HG03066 (cell line): ENCODE measurements at regions not wholly inside any gene's neighbourhood (a gene's known extent, or its start where the extent isn't known, plus 50 kb on each side); places are given as distances from the start of the nearest gene placed in this dataset.

ENCODE experiments used
- ATAC-seq: cut with Tn5 transposase; IDR thresholded peaks from one replicate; pipeline ENCODE4 v1.9.1; 2021; ENCODE audit warnings: low read depth; ENCODE audit not compliant: unreplicated experiment

- no peak for ATAC-seq
Measured at GRCh38 chr5:142438573-142438972, 113.8 kb upstream of the SPRY4 start.

DNA sequence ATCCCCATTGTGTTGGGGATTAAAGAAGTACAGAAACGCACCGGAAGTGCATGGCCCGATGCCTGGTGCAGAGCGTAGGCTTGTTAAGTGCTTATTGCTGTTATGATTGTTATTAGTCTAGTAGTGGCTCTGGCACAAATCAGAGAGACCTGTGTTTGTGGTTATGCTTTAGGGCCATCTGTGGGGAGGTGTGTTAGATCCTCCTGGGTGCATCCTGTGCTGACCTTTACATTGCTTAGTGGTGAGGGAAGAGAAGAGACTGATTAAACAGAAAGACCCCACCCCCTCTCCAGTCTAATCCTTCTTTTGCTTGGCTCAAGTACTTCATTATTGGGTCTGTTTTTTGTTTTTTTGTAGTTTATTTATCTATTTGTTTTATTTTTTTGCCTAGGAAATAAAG, 112.7 kb upstream of the SPRY4 start:
- ATAC-seq: no peak

DNA sequence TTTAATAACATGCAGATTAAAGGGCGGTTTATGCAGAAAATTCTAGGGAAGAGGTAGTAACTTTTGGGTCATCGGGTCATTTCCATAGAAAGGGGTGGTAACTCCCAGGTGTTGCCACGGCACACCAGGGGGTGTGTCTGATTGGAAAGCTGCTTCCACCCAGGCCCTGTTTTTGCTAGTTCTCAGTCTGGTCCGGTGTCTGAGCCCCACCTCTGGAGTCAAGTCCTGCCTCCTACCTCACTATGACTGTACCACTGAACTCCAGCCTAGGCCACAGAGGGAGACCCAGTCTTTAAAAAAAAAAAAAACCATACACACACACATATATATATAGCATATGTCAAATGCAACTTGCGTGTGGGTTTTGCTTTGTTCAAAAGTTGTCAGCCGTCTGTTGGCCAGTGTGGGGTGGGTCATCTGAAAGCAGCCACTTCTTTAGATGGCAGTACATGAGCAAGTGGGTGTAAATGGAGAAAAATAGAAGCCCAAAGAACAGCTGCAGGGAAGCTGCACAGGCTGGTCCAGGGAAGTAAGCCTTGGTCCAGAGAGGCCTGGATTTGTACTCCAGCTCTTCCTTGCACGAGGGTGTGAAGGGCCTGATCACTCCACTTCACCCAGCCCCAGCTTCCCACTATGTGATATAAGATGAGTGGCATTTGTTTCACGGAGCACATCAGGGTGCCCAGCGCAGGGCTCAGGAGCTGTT, 110.7 kb upstream of the SPRY4 start:
- no peak for ATAC-seq

DNA sequence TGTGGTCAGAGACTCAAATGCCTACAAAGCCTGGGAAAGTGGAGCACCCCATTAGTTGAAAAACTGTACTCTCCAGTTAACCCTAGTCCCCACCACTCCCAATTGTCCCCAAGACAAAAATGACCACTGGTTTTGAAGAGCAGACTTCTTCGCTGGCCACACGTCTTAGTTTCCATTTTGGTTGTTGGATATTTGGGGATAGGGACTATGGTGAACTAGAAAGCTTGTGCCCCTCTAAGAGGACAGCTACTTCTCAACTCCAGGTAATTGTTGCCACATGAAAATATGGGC, 109.4 kb upstream of the SPRY4 start:
- no peak for ATAC-seq

DNA sequence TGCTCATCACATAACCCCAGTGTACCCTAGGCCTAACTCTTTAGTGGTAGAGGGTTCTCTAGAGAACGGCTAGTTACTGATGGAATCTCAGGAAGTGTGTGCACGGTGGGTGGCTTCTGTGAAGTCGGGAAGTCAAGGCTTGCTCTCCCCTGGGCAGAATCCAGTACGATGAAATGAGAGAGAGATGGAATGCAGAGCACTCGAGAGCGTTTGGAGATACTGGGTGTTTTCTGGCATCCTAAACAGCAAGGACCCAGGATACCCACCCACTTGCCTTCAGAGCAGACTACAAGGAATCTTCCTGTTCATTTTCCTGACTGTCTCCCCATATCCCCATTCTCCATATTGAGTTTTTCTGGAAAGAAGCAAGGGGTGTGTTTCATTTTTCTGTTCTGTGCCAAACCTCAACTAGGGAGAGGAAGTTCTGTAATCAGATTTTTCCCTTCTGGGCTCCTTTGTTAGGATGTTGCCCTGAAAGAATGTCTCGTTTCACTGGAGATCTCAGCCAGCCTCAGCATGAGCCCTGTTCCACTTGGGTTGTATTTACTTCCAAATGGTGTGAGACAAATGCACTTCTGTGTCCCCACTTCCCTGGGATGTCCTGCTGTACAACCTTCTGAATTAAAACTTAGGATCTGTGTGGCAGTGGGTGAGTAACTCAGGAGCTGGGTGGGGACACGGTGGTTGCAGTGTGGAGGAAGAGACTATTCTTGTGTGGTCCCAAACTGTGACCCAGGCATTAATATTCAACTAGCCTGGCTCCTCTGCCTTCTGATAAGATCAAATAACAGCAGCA, 108.9 kb upstream of the SPRY4 start:
- ATAC-seq: no peak

DNA sequence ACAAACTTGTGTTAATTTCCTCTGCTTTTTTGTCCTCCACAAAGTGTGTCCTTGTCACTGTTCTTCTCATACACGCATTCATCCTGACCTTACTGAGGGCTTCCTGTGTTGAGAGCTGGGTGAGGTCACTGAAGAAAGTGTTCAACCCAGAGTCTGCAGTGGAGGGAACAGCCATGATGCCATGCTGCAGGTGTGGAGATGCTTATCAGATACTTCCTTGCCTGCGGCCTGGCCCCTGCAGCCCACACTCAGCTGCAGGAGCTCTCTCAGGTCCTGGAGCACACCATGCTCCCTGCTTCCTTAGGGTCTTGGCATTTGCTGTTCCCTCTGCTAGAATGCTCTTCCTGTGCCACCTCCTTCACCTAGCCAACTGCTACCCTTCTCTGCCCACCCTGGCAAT, 108.1 kb upstream of the SPRY4 start:
- ATAC-seq: peak; percentile 25

GRCh38 chr5:142432369-142432863, 107.6 kb upstream of the SPRY4 start:
- peak; percentile 73 for ATAC-seq

DNA sequence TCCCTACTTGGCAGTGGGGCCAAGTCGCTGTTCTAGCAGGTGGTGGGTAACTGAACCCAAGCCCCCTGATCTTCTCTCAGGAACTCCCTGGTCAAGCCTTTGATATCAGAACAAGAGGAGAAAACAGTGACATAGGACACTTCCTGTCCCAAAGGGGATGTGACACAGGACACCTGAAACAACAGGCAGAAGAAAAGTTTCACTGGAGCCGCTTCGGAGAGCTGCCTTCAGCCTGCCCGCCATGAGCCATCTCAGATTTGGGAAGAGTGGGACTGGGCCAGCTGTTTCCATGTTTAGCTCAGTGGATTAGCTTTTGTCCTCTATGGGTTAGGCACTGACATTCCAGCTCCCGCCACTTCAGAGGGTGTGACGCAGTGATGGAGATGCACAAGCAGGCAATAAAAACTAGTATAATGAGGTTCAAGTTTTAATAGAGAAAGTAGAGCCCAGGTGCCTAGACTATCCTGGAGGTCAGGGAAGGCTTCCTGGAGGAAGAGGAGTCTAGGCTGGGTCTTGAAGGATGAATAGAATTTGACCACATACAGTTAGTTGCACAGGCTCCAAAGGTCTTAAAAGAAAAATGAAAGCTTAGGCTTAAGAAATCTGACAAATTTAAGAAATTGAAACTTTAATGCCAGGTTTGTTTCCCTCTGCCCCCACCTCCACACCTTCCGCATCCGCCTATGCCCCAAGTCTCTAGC, 104.1 kb upstream of the SPRY4 start:
- ATAC-seq: no peak

DNA sequence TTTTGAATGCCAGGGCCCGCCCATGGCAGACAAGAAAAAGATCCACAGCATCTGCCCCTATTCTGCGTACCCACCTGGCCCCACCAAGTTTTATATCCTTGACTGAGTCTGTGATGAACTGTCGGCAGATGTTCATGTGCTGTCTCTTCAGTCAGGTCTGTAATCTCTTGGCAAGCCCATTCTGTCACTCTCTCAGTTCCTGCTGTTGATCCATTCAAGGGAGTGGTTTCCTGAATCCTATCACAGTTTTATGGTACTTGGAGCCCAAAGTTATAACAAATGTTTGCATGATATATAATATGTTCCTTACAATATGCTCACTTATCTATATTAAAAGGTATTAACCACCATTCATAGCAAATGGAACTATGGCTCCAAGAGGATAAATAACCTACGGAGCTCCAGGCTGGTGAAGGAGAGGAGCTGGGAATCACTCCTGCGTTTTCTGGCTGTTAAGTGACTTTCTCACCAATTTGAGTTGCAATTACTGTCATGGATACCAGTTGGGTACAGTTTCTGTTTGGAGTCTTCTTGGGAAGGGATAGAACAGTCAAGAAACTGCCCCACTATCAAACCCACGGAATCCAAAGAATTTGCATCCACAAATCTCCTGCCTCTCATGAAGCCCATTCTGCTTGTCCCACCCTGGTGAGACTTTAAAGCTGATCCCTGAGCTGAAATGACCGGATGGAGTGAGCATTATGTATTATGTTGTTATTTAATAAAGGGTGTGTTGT, 103.4 kb upstream of the SPRY4 start:
- no peak for ATAC-seq

- no peak for ATAC-seq
Measured at GRCh38 chr5:142427529-142427928, 102.7 kb upstream of the SPRY4 start.

GRCh38 chr5:142427015-142427364, 102.2 kb upstream of the SPRY4 start:
- ATAC-seq: no peak

DNA sequence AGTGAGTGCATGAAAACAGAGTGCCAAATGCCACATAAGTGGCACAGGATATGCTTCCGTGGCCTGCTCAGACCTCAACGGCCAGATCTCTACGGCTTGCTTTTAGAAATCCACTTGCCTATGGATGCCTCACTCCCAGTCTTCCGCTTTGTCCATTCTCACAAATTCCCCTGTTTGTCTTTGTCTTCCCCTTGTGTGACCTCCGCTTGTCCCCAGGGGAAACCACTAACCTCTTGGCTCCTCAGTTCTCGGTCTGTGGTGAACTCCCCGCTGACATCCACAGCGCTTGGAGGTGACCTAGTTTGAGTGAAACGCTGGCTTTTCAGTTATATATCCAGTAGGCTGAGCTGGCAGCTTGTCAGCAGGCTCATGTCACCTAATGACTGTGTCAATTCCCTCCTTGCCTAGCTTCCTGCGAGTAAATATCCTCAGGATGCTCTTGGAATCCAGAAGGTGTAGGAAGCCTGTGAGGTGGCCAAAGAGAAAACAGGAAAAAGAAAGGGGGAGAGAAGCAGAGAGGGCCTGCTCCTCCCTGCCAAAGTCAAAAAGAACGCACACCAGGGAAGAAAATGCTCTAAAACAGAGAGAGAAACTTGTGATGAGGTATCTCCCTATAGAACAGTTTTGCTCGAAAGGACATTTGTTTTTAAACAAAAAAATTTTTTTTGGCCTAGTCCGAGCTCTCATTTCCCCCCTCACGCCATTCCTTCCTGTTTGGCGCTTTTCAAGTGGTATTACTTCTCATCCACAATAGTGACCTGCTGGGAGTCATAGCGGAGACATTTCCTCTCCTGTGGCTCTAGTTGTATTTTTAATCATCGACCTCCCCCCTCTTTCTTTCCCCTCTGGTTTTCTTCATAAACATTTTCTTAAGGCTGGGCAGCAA, 101.6 kb upstream of the SPRY4 start:
- no peak for ATAC-seq

DNA sequence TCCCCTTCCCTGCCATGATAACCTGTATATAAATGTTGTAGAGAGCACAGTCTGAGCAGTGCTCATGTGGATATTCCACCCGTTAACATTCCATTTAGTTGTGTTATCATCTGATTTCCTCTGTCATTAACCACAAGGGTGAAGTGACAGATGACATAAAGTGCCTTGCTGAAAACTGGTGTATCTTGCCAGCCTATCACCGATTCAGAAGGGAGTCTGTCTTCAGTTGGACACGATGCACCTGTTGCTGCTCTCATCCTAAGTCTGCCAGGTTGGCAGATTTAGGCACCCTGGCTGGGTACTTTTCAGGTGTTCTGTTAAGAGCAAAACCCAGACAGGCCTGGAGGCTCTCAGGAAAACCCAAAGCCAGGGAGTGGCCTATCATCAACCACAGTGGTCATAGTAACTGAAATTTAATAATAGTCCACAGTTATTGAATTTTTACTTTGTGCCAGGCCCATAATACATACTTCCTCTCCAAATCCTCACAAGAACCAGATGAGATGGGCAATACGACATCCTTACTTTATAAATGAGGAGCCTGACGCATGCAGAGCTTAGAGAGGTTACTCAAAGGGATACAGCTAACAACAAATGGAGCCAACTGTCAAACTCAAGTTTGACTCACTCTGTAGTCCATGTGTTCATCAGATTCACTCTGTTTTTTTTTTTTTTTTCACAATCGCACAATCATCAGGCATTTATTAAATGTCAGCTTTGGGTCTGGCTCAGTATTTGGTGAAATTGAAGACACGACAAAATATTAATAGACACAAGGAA, 100.7 kb upstream of the SPRY4 start:
- ATAC-seq: no peak

DNA sequence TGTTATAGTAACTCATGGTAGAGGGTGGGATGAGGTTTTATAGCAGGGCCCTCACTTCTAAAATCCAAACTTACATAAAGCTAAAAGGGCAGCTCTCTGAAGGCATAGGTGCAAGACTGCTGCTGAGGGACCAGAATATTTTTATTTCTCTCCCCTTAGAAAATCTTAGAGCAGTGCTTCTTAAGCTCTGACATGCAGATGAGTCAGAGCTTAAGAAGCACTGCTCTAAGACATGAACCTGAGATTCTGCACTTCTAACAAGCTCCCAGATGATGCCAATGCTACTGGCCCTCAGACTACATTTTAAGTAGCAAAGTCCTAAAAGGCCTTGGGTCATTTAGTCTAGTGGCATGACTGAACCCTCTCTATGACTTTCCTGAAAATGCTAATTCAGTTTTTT, 97.6 kb upstream of the SPRY4 start:
- ATAC-seq: no peak

- no peak for ATAC-seq
Measured at GRCh38 chr5:142421621-142422397, 97.0 kb upstream of the SPRY4 start.

DNA sequence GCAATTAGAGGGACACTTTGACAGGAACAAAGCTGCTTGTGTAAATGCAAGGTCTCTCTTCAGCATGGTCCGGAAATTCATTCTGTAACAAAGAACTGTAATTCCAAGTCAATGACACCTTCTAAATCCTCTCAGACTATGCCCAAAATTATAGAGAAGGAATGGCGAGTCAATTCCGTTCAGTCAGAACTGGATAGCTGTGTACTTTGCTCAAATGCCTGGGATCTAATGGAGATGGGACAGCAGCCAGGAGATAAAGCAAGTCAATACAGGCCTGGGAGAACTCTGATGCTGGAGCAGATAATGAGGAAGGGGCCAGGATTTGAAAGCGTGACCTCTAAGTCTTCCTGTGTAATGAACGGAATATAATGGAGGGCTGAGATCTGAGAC, 96.4 kb upstream of the SPRY4 start:
- ATAC-seq: no peak

DNA sequence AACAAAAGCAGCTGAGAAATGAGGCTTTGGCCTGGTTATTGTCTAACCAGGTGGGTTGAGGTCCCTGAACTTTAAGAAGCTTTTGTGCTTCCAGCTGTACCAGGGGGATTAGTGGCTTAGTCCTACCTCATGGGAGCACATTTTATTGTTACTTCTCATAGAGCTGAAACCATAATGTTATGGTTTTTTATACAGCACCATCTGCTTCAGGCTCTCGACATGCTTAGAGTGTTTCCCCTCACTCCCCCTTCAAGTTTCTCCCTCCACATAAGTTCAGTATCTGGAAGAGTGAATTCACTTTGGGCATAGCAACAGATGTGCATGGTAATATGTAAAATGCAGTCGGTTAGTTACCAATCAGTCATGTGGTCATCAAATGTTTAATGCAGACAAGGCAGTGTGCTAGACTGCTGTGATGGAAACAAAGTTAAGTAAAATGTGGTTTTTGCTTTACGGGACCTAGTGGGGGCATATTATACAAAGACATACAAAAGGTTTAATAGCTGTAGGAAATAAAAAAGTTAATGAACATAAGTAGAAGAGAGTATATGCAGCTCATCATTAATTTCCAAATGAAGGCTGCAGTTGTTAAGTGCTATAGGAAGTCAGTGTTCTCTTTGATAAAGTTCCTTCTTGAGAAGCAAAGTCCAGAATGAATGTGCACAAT, 95.9 kb upstream of the SPRY4 start:
- ATAC-seq: no peak

DNA sequence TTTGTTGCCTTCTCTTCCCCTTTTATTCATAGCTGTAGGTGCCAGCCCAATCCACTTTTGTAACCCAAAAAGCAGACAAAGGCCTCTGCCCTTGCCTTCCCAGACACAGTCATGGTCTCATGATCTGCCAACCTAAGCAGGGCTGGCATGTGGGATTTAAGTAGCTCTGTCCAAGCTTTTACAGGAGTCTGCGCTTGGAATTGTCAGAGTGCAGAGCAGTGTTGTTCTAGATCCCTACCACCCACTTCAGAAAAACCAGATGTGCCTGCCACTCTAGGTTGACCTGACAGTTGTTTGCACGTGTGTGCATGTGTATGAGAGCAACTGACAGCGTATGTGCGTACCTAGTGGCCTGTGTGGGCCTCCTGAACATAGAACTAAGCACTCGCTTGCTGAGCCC, 87.8 kb upstream of the SPRY4 start:
- no peak for ATAC-seq
